CD14-positive monocyte (primary cell): ENCODE measurements at regions not wholly inside any gene's neighbourhood (a gene's known extent, or its start where the extent isn't known, plus 50 kb on each side); places are given as distances from the start of the nearest gene placed in this dataset.

Source experiments
- DNase-seq, 3 donors: peaks; one replicate each; pipeline ENCODE4 v3.0.0-alpha.2; 2011 to 2022
- H2AFZ ChIP-seq: 2 replicates; pipeline ENCODE4 v1.6.0; 2012; ENCODE audit warnings: mild to moderate bottlenecking, low read depth, low read length, inconsistent platforms; ENCODE audit not compliant: insufficient read depth, poor library complexity, severe bottlenecking
- H3K27ac ChIP-seq, 2 donors: 1 replicate in 1 of 2; 2 replicates in 1 of 2; pipeline ENCODE4 v1.5.1; 2012 to 2013; ENCODE audit warnings: low read length in 2 of 2, control low read depth in 1 of 2, inconsistent platforms in 1 of 2, low read depth in 1 of 2, mild to moderate bottlenecking in 1 of 2
- H3K27me3 ChIP-seq, 2 donors: one replicate each; pipeline versions ENCODE4 v1.6.0 to v1.6.1; 2011 to 2013; ENCODE audit warnings: low read length in 2 of 2; ENCODE audit not compliant: control insufficient read depth in 2 of 2, insufficient read depth in 2 of 2
- H3K36me3 ChIP-seq, 2 donors: replicated peaks in 1 of 2; 1 replicate in 1 of 2; 2 replicates in 1 of 2; pipeline versions ENCODE4 v1.5.1 to v1.6.1; 2012 to 2013; ENCODE audit warnings: low read length in 2 of 2, control low read depth in 1 of 2, inconsistent platforms in 1 of 2, mild to moderate bottlenecking in 1 of 2; ENCODE audit not compliant: insufficient read depth in 2 of 2, control insufficient read depth in 1 of 2
- H3K4me1 ChIP-seq, 2 donors: 1 replicate in 1 of 2; 2 replicates in 1 of 2; pipeline versions ENCODE4 v1.5.1 to v1.6.1; 2012 to 2013; ENCODE audit warnings: low read length in 2 of 2, control low read depth in 1 of 2, inconsistent platforms in 1 of 2, mild to moderate bottlenecking in 1 of 2, moderate library complexity in 1 of 2; ENCODE audit not compliant: insufficient read depth in 2 of 2, control insufficient read depth in 1 of 2
- H3K4me2 ChIP-seq: replicated peaks from 2 replicates; pipeline ENCODE3; 2012; ENCODE audit warnings: low read length, moderate library complexity, mild to moderate bottlenecking; ENCODE audit not compliant: poor library complexity, severe bottlenecking; ENCODE audit errors: extremely low read depth
- H3K4me3 ChIP-seq, 3 experiments: fragments of 200-600 bp in 1 of 3; sonication (generic) in 1 of 3; replicated peaks in 1 of 3; 1 replicate in 2 of 3; 2 replicates in 1 of 3; pipeline ENCODE4 v1.5.1; 2011 to 2013; ENCODE audit warnings: low read length in 3 of 3, mild to moderate bottlenecking in 3 of 3, control low read depth in 2 of 3, low read depth in 2 of 3, inconsistent platforms in 1 of 3, moderate library complexity in 1 of 3
- H3K79me2 ChIP-seq: 2 replicates; pipeline ENCODE4 v1.6.0; 2012; ENCODE audit warnings: mild to moderate bottlenecking, control low read depth, inconsistent platforms, low read length, moderate library complexity; ENCODE audit not compliant: insufficient read depth
- H3K9ac ChIP-seq: 2 replicates; pipeline ENCODE4 v1.6.0; 2017; ENCODE audit warnings: low read length, mild to moderate bottlenecking; ENCODE audit not compliant: insufficient read depth, poor library complexity, severe bottlenecking
- H3K9me3 ChIP-seq, 2 donors: replicated peaks in 1 of 2; 1 replicate in 1 of 2; 2 replicates in 1 of 2; pipeline versions ENCODE4 v1.5.1 to v1.6.1; 2012 to 2013; ENCODE audit warnings: low read length in 2 of 2, control low read depth in 1 of 2; ENCODE audit not compliant: control insufficient read depth in 1 of 2, insufficient read depth in 1 of 2
- H4K20me1 ChIP-seq: 2 replicates; pipeline ENCODE4 v1.6.0; 2012; ENCODE audit warnings: mild to moderate bottlenecking, low read length, control low read depth, moderate library complexity; ENCODE audit not compliant: insufficient read depth
- H3K27ac Mint-ChIP-seq, 7 donors: one replicate each; pipeline ENCODE4 v1.8.0; 2020; ENCODE audit warnings: mild to moderate bottlenecking in 7 of 7, mixed read lengths in 7 of 7, moderate library complexity in 6 of 7, inconsistent platforms in 2 of 7
- H3K27me3 Mint-ChIP-seq, 3 donors: one replicate each; pipeline ENCODE4 v1.8.0; 2021 to 2022; ENCODE audit warnings: low read depth in 3 of 3, mild to moderate bottlenecking in 3 of 3, mixed read lengths in 3 of 3, moderate library complexity in 3 of 3, inconsistent platforms in 1 of 3
- H3K36me3 Mint-ChIP-seq, 2 donors: one replicate each; pipeline ENCODE4 v1.8.0; 2020; ENCODE audit warnings: mixed read lengths in 2 of 2, inconsistent platforms in 1 of 2, mild to moderate bottlenecking in 1 of 2
- H3K4me1 Mint-ChIP-seq: one replicate; pipeline ENCODE4 v1.8.0; 2020; ENCODE audit warnings: mild to moderate bottlenecking, mixed read lengths
- H3K4me3 Mint-ChIP-seq, 2 donors: one replicate each; pipeline ENCODE4 v1.8.0; 2020; ENCODE audit warnings: mild to moderate bottlenecking in 2 of 2, mixed read lengths in 2 of 2, moderate library complexity in 1 of 2
- H3K9me3 Mint-ChIP-seq, 7 donors: one replicate each; pipeline ENCODE4 v1.8.0; 2020 to 2022; ENCODE audit warnings: mixed read lengths in 7 of 7, mild to moderate bottlenecking in 6 of 7, moderate library complexity in 6 of 7, inconsistent platforms in 2 of 7
- WGBS: methylation state at CpG from one replicate; pipeline ENCODE4 v1.1.5; 2013; ENCODE audit warnings: missing lambda C conversion rate; ENCODE audit not compliant: insufficient coverage; 5-methylcytosine and 5-hydroxymethylcytosine counted together
- intact Hi-C, 2 donors: fragments of 100-400 bp; cut with micrococcal nuclease; formaldehyde crosslinking; loops; one replicate each; pipeline versions ENCODE4 v1.15.0 to v1.15.1; 2023
- TF ChIP-seq, protein P1 (sequence below): fragments of 200-600 bp; IDR thresholded peaks from one replicate; pipeline ENCODE4 v1.8.0; 2022; ENCODE audit warnings: antibody characterized with exemption, mild to moderate bottlenecking

DNA sequence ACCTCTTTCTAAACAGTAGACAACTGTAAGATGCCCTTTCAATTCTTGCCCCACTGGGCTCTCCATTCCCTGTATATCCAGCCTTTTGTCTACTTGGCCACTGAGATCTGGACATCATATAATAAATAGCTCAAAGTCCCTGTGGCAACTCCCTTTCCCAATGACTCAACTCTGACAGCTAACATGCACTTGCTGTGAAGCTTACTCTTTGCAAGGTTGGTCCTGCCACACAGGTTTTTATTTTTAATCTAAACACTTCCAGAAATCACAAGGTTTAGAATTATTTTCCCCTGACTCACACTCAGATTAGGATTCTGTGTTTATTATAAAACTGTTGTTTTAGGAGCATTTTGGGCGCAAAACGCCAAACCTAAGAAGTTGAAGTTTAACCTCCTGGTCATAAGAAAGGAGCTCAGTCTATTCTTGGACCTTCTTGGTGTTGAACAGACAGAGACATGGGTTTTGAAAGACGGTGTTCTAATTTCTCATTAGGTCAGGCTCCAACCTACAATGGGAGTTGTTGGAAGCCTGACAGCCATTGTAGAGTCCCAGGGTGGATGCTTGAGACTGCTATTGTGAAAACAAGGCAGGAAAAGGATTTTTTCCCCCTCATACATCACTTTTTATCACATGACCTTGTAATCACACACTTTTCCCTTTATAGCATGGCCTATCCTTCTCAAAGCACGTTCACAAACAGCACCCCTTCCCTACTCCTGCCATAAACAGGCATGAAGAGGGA, 124.7 kb upstream of the SERPINE2 start:
- no peaks in the 10 kb centered on the region for H3K4me1 ChIP-seq
- H3K9ac ChIP-seq = no peak overlapping the region
- WGBS = 75% methylated on average over 3 of the region's 4 CpGs
- Mint-ChIP-seq H3K27me3 (peaks cover 0 to 3% (median 2%) of the 10 kb centered on the region in 3 donors), H3K27ac (no peak overlapping the region), H3K4me3 (no peak overlapping the region), H3K4me1 (no peaks in the 10 kb centered on the region), H3K36me3 (no peaks in the 10 kb centered on the region), H3K9me3 (peaks cover 0 to 17% (median 3%) of the 10 kb centered on the region in 7 donors)
- no peak overlapping the region for H3K4me3 ChIP-seq
- H3K9me3 ChIP-seq = no peaks in the 10 kb centered on the region
- H2AFZ ChIP-seq = no peak overlapping the region
- H3K36me3 ChIP-seq = no peaks in the 10 kb centered on the region
- H3K79me2 ChIP-seq = no peaks in the 10 kb centered on the region
- no peak overlapping the region for H3K27ac ChIP-seq
- no peak for DNase-seq
- TF ChIP-seq, protein P1, sequence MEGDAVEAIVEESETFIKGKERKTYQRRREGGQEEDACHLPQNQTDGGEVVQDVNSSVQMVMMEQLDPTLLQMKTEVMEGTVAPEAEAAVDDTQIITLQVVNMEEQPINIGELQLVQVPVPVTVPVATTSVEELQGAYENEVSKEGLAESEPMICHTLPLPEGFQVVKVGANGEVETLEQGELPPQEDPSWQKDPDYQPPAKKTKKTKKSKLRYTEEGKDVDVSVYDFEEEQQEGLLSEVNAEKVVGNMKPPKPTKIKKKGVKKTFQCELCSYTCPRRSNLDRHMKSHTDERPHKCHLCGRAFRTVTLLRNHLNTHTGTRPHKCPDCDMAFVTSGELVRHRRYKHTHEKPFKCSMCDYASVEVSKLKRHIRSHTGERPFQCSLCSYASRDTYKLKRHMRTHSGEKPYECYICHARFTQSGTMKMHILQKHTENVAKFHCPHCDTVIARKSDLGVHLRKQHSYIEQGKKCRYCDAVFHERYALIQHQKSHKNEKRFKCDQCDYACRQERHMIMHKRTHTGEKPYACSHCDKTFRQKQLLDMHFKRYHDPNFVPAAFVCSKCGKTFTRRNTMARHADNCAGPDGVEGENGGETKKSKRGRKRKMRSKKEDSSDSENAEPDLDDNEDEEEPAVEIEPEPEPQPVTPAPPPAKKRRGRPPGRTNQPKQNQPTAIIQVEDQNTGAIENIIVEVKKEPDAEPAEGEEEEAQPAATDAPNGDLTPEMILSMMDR = no peak
- no peaks in the 10 kb centered on the region for H3K27me3 ChIP-seq
- no peak overlapping the region for H3K4me2 ChIP-seq
- intact Hi-C loops = no loop called here
- H4K20me1 ChIP-seq = no peaks in the 10 kb centered on the region

DNA sequence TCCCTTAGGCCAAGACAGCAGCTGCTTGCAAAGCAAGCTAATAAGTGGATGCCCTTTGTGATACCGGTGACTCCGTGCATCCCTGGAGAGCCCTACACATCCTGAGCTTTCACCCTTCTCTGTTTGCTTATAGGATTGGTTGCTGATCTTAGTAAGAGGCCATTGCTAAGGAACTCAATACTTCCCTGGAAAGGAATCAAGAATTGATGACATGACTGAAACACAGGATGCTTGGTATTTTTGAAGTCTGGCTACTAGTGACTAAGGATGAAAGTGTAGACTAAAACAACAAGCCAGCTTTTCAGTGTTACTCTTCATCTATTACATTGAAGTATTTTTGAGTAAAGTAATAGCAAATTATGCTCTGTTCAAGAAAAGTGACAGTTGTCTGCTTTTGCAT, 123.0 kb upstream of the SERPINE2 start:
- Histone ChIP-seq H3K36me3 (no peaks in the 10 kb centered on the region), H4K20me1 (no peaks in the 10 kb centered on the region), H3K4me3 (no peak overlapping the region), H3K79me2 (no peaks in the 10 kb centered on the region), H3K9ac (no peak overlapping the region), H3K27ac (no peak overlapping the region), H2AFZ (no peak overlapping the region), H3K27me3 (no peaks in the 10 kb centered on the region), H3K4me1 (no peaks in the 10 kb centered on the region), H3K4me2 (no peak overlapping the region), H3K9me3 (no peaks in the 10 kb centered on the region)
- intact Hi-C loops = no loop called here
- Mint-ChIP-seq H3K36me3 (no peaks in the 10 kb centered on the region), H3K4me3 (no peak overlapping the region), H3K4me1 (no peaks in the 10 kb centered on the region), H3K27ac (no peak overlapping the region), H3K9me3 (peaks cover 0 to 16% (median 3%) of the 10 kb centered on the region in 7 donors), H3K27me3 (peaks cover 0 to 3% (median 2%) of the 10 kb centered on the region in 3 donors)
- no CpG with 5 or more reads among the region's 2 CpGs for WGBS
- DNase-seq = no peak
- TF ChIP-seq, protein P1 = no peak
